ENCODE measurements at regions not wholly inside any gene's neighbourhood (a gene's known extent, or its start where the extent isn't known, plus 50 kb on each side); places are given as distances from the start of the nearest gene placed in this dataset.
A peak's percentile ranks its signal among the peaks of the same experiment; 100 is the strongest.

DNA sequence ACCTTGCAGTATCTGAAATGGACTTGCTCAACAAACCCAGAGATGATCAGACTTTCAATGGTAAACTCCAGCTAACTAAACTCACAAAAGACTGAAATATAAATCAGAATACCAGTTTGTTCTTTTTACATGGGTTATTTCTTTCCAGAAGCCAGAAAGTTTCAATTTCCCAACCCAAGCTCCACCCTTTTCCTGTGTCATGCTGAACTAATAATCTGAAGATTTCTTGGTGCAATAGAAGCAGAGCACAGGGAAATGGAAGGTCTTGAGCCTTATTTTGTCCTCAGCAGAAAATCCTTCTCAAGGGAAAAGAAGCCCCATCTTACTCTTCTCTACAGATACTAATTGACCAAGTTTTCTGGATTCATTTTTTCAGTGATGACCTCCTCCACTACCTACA is 93.3 kb upstream of the PAPOLG start:
- Histone ChIP-seq H2AFZ (ENCODE audit: low read depth, low read length) (no peak overlapping the region), H3K9ac (ENCODE audit: low read depth, low read length) (no peak overlapping the region), H3K27me3 (ENCODE audit: insufficient read depth, low read length, poor library complexity) (no peaks in the 10 kb centered on the region), H3K9me3 (ENCODE audit: insufficient read depth, low read length, severe bottlenecking) (no peaks in the 10 kb centered on the region), H3K4me2 (ENCODE audit: insufficient read depth, low read length) (no peak overlapping the region), H3K79me2 (ENCODE audit: insufficient read depth, low read length) (no peaks in the 10 kb centered on the region), H3K36me3 (ENCODE audit: insufficient read depth, low read length) (no peaks in the 10 kb centered on the region), H4K20me1 (ENCODE audit: insufficient read depth, low read length) (no peaks in the 10 kb centered on the region), H3K4me1 (ENCODE audit: insufficient read depth, low read length) (no peaks in the 10 kb centered on the region), H3K4me3 (ENCODE audit: low read depth in 1 of 2, low read length in 2 of 2) (no peak overlapping the region), H3K27ac (ENCODE audit: low read length) (no peak overlapping the region)
- TF ChIP-seq, protein P1, sequence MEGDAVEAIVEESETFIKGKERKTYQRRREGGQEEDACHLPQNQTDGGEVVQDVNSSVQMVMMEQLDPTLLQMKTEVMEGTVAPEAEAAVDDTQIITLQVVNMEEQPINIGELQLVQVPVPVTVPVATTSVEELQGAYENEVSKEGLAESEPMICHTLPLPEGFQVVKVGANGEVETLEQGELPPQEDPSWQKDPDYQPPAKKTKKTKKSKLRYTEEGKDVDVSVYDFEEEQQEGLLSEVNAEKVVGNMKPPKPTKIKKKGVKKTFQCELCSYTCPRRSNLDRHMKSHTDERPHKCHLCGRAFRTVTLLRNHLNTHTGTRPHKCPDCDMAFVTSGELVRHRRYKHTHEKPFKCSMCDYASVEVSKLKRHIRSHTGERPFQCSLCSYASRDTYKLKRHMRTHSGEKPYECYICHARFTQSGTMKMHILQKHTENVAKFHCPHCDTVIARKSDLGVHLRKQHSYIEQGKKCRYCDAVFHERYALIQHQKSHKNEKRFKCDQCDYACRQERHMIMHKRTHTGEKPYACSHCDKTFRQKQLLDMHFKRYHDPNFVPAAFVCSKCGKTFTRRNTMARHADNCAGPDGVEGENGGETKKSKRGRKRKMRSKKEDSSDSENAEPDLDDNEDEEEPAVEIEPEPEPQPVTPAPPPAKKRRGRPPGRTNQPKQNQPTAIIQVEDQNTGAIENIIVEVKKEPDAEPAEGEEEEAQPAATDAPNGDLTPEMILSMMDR (IDR thresholded peaks at IDR 0.05; ENCODE audit: borderline replicate concordance, extremely low read depth, low read length, poor library complexity, severe bottlenecking) = no peak
- TF ChIP-seq EZH2 (IDR thresholded peaks at IDR 0.05; ENCODE audit: borderline replicate concordance, low read depth, low read length, severe bottlenecking) = no peak
- no peak for ATAC-seq (ENCODE audit: insufficient read depth, low read depth)
- no peak for DNase-seq

DNA sequence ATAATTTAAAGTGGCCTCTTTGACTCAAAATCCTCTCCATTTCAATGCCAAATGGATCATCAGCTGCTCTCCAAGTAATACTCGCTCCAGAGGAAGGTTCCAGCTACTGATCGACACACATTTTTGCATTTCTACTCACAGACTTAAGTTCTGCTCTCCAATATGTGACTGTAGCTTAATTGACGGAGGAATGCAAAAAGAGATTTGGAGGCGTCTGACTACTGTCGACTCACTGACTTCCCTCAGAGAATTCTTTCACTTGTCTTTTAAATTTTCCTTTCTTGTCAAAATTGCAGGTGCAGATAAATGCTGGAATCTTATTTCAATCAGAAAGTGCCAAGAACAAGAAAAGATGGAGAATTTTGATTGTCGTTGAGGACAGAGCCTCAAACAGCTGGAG is 84.1 kb upstream of the PAPOLG start:
- Histone ChIP-seq H2AFZ (ENCODE audit: low read depth, low read length) (no peak overlapping the region), H3K27me3 (ENCODE audit: insufficient read depth, low read length, poor library complexity) (peaks cover 3% of the 10 kb centered on the region), H3K4me3 (ENCODE audit: low read depth in 1 of 2, low read length in 2 of 2) (no peak overlapping the region), H3K27ac (ENCODE audit: low read length) (no peak overlapping the region), H3K9ac (ENCODE audit: low read depth, low read length) (no peak overlapping the region), H3K9me3 (ENCODE audit: insufficient read depth, low read length, severe bottlenecking) (no peaks in the 10 kb centered on the region), H3K79me2 (ENCODE audit: insufficient read depth, low read length) (no peaks in the 10 kb centered on the region), H3K4me1 (ENCODE audit: insufficient read depth, low read length) (no peaks in the 10 kb centered on the region), H3K4me2 (ENCODE audit: insufficient read depth, low read length) (no peak overlapping the region), H3K36me3 (ENCODE audit: insufficient read depth, low read length) (no peaks in the 10 kb centered on the region), H4K20me1 (ENCODE audit: insufficient read depth, low read length) (no peaks in the 10 kb centered on the region)
- DNase-seq = no peak
- no peak for ATAC-seq (ENCODE audit: insufficient read depth, low read depth)
- TF ChIP-seq EZH2 (IDR thresholded peaks at IDR 0.05; ENCODE audit: borderline replicate concordance, low read depth, low read length, severe bottlenecking) = no peak
- TF ChIP-seq, protein P1 (IDR thresholded peaks at IDR 0.05; ENCODE audit: borderline replicate concordance, extremely low read depth, low read length, poor library complexity, severe bottlenecking) = no peak

DNA sequence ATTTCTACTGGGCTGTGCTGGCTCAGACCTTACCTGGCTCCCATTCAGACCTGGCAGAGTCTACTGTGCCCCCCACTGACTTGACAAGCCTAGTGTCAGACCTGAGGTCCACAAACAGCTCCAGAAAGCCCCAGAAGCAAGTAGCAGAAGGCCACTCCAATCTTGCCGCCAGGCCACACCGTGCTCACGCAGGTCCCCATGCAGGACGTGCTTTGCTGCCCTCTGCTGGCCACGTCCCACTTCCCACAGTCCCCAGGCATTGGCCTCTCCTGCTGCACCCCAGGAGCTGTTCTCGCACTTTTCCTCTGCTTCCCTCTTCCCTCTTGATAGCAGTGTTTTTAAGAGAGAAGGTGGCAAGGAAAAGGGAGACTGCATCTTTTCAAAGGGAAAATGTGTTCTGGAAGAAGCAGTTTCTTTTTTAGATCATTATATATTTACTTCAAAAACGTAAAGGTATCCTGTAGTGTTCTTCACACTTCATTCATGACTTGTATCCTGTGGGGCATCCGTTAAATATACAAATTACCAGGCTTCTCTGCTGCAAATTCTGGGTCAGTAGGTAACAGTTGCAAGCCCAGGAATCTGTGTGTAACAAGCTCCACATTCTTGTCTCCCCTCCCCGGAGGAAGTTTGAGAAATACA is 81.4 kb upstream of the PAPOLG start:
- Histone ChIP-seq H3K79me2 (ENCODE audit: insufficient read depth, low read length) (no peaks in the 10 kb centered on the region), H3K27ac (ENCODE audit: low read length) (no peak overlapping the region), H2AFZ (ENCODE audit: low read depth, low read length) (peak overlapping the region; percentile 57; the same call in 1 of the 2 replicates), H3K27me3 (ENCODE audit: insufficient read depth, low read length, poor library complexity) (peaks cover 5% of the 10 kb centered on the region), H4K20me1 (ENCODE audit: insufficient read depth, low read length) (no peaks in the 10 kb centered on the region), H3K4me1 (ENCODE audit: insufficient read depth, low read length) (no peaks in the 10 kb centered on the region), H3K9ac (ENCODE audit: low read depth, low read length) (no peak overlapping the region), H3K4me3 (ENCODE audit: low read depth in 1 of 2, low read length in 2 of 2) (no peak overlapping the region), H3K9me3 (ENCODE audit: insufficient read depth, low read length, severe bottlenecking) (no peaks in the 10 kb centered on the region), H3K4me2 (ENCODE audit: insufficient read depth, low read length) (no peak overlapping the region), H3K36me3 (ENCODE audit: insufficient read depth, low read length) (no peaks in the 10 kb centered on the region)
- TF ChIP-seq, protein P1 (IDR thresholded peaks at IDR 0.05; ENCODE audit: borderline replicate concordance, extremely low read depth, low read length, poor library complexity, severe bottlenecking) = peak; percentile 98
- TF ChIP-seq EZH2 (IDR thresholded peaks at IDR 0.05; ENCODE audit: borderline replicate concordance, low read depth, low read length, severe bottlenecking) = no peak
- DNase-seq (peak; percentile 79), ATAC-seq (ENCODE audit: insufficient read depth, low read depth) (peak; percentile 100)
